Transverse colon (tissue), 4 donors: ENCODE measurements at regions not wholly inside any gene's neighbourhood (a gene's known extent, or its start where the extent isn't known, plus 50 kb on each side); places are given as distances from the start of the nearest gene placed in this dataset.
"Not testable (repeated sequence)": the region's sequence is repeated elsewhere in the genome, so short reads cannot be mapped to it uniquely, and the experiment has no call there.

Source experiments
- DNase-seq: peaks from one replicate; pipeline ENCODE4 v3.0.0-alpha.2; 2019
- H3K27ac ChIP-seq, 4 donors: fragments of 200-600 bp; sonication (generic); 2 replicates each; pipeline ENCODE4 v1.5.1; 2016 to 2018; ENCODE audit warnings: inconsistent platforms in 4 of 4
- H3K27me3 ChIP-seq: fragments of 200-600 bp; sonication (generic); 2 replicates; pipeline ENCODE4 v1.5.1; 2017; ENCODE audit warnings: inconsistent platforms
- H3K36me3 ChIP-seq, 4 donors: fragments of 200-600 bp; sonication (generic); 2 replicates each; pipeline ENCODE4 v1.5.1; 2017 to 2019; ENCODE audit warnings: inconsistent platforms in 4 of 4
- H3K4me1 ChIP-seq, 4 donors: fragments of 200-600 bp; sonication (generic); 2 replicates each; pipeline ENCODE4 v1.5.1; 2017 to 2020; ENCODE audit warnings: inconsistent platforms in 4 of 4
- H3K4me3 ChIP-seq, 4 donors: fragments of 200-600 bp; sonication (generic); 1 replicate in 1 of 4; 2 replicates in 3 of 4; pipeline versions ENCODE4 v1.5.1 to v1.6.1; 2017 to 2019; ENCODE audit warnings: inconsistent platforms in 4 of 4
- H3K9me3 ChIP-seq, 2 donors: fragments of 200-600 bp; sonication (generic); 2 replicates each; pipeline ENCODE4 v1.5.1; 2017 to 2019; ENCODE audit warnings: inconsistent platforms in 2 of 2
- CTCF ChIP-seq, 5 experiments: fragments of 200-600 bp in 3 of 5; fragments of 450-650 bp in 2 of 5; sonication (generic) in 3 of 5; IDR thresholded peaks; 1 replicate in 2 of 5; 2 replicates in 3 of 5; pipeline ENCODE4 v1.5.1; 2016 to 2017; ENCODE audit warnings: antibody characterized with exemption in 5 of 5, inconsistent platforms in 3 of 5, mild to moderate bottlenecking in 2 of 5, moderate library complexity in 1 of 5
- EP300 ChIP-seq: sonication (generic); formaldehyde crosslinking; IDR thresholded peaks from one replicate; pipeline ENCODE4 v1.6.1; 2017; ENCODE audit warnings: antibody characterized with exemption, low read depth
- POLR2A ChIP-seq: fragments of 450-650 bp; IDR thresholded peaks from one replicate; pipeline ENCODE4 v1.6.1; 2016; ENCODE audit warnings: antibody characterized with exemption, mild to moderate bottlenecking, moderate library complexity
- POLR2AphosphoS5 ChIP-seq, 3 donors: sonication (generic); formaldehyde crosslinking; IDR thresholded peaks; one replicate each; pipeline ENCODE4 v1.6.1; 2016; ENCODE audit warnings: antibody characterized with exemption in 3 of 3
- WGBS, 2 donors: methylation state at CpG; one replicate each; pipeline ENCODE4 v1.1.5; 2018; ENCODE audit warnings: low coverage in 1 of 2; 5-methylcytosine and 5-hydroxymethylcytosine counted together
- in situ Hi-C, 4 donors: fragments of 200-750 bp; cut with MboI; loops; one replicate each; pipeline versions ENCODE4 v1.15.0 to v1.15.1; 2017; ENCODE audit warnings: low sequenced_read_pairs in 3 of 4, low pct_ligation_motif_present in 1 of 4, low pct_unique_long_range_greater_than_20kb in 1 of 4
- intact Hi-C: fragments of 100-400 bp; cut with DNase I; formaldehyde crosslinking; loops from one replicate; pipeline ENCODE4 v1.15.1; 2023; ENCODE audit warnings: low total_unique reads

GRCh38 chr2:35973132-35973736, 382.3 kb upstream of the CRIM1 start:
- Histone ChIP-seq H3K4me1 (no peaks in the 10 kb centered on the region), H3K27ac (no peak overlapping the region), H3K27me3 (no peaks in the 10 kb centered on the region), H3K4me3 (no peak overlapping the region), H3K36me3 (no peaks in the 10 kb centered on the region), H3K9me3 (no peaks in the 10 kb centered on the region)
- in situ Hi-C loops = no loop called here
- intact Hi-C loops = no loop called here
- TF ChIP-seq POLR2A (no peak), CTCF (IDR thresholded peaks at IDR 0.05) (peak; percentile 30 to 44 (median 39))
- DNase-seq = no peak
- WGBS, 2 donors = 29 to 38% methylated on average over 1 of the region's 1 CpG

GRCh38 chr2:35963824-35964223, 391.8 kb upstream of the CRIM1 start:
- no peak overlapping the region for H3K27ac ChIP-seq
- TF ChIP-seq EP300 (no peak), POLR2A (no peak), POLR2AphosphoS5 (IDR thresholded peaks at IDR 0.05) (no peak)
- no peak for DNase-seq
- H3K4me3 ChIP-seq = no peak overlapping the region
- intact Hi-C loops = no loop called here
- no peaks in the 10 kb centered on the region for H3K9me3 ChIP-seq
- 77 to 81% methylated on average over 3 of the region's 3 CpGs for whole genome bisulfite sequencing, 2 donors
- H3K36me3 ChIP-seq = no peaks in the 10 kb centered on the region
- in situ Hi-C loops = no loop called here
- H3K4me1 ChIP-seq = no peaks in the 10 kb centered on the region
- no peaks in the 10 kb centered on the region for H3K27me3 ChIP-seq

- TF ChIP-seq CTCF (IDR thresholded peaks at IDR 0.05) = no peak
- no peak for TF ChIP-seq EP300
- TF ChIP-seq POLR2AphosphoS5 (IDR thresholded peaks at IDR 0.05) = no peak
- no peak for TF ChIP-seq POLR2A
- in situ Hi-C loops = no loop called here
- no peak for DNase-seq
- Histone ChIP-seq H3K4me3 (no peak overlapping the region), H3K36me3 (no peaks in the 10 kb centered on the region), H3K27ac (no peak overlapping the region), H3K4me1 (no peaks in the 10 kb centered on the region), H3K9me3 (no peaks in the 10 kb centered on the region), H3K27me3 (no peaks in the 10 kb centered on the region)
- intact Hi-C loops = no loop called here
- 86% methylated on average over 2 of the region's 2 CpGs for WGBS, 2 donors
These were observed 392.2 kb upstream of the CRIM1 start for GRCh38 chr2:35963357-35963756.

- TF ChIP-seq POLR2AphosphoS5 (IDR thresholded peaks at IDR 0.05) (no peak), EP300 (no peak), CTCF (IDR thresholded peaks at IDR 0.05) (no peak), POLR2A (no peak)
- WGBS, 2 donors = 88 to 92% methylated on average over 4 of the region's 4 CpGs
- in situ Hi-C loops (no loop called here), intact Hi-C loops (no loop called here)
- DNase-seq = no peak
- no peak overlapping the region for H3K4me3 ChIP-seq
- no peaks in the 10 kb centered on the region for H3K27me3 ChIP-seq
- no peaks in the 10 kb centered on the region for H3K36me3 ChIP-seq
- no peak overlapping the region for H3K27ac ChIP-seq
- no peaks in the 10 kb centered on the region for H3K4me1 ChIP-seq
- no peaks in the 10 kb centered on the region for H3K9me3 ChIP-seq
These were observed 392.9 kb upstream of the CRIM1 start for GRCh38 chr2:35962585-35963146.

- 33 to 79% methylated on average over 1 of the region's 1 CpG for WGBS, 2 donors
- Histone ChIP-seq H3K27ac (no peak overlapping the region), H3K27me3 (no peaks in the 10 kb centered on the region), H3K4me1 (no peaks in the 10 kb centered on the region), H3K9me3 (no peaks in the 10 kb centered on the region), H3K4me3 (no peak overlapping the region), H3K36me3 (no peaks in the 10 kb centered on the region)
- intact Hi-C loops = no loop called here
- in situ Hi-C loops = no loop called here
- no peak for DNase-seq
- TF ChIP-seq POLR2A = no peak
- TF ChIP-seq POLR2AphosphoS5 (IDR thresholded peaks at IDR 0.05) = no peak
These were observed 395.0 kb upstream of the CRIM1 start for GRCh38 chr2:35960596-35960995.

- H3K9me3 ChIP-seq, H3K4me1 ChIP-seq, DNase-seq, H3K27ac ChIP-seq, H3K36me3 ChIP-seq, H3K27me3 ChIP-seq, intact Hi-C loops, in situ Hi-C loops, H3K4me3 ChIP-seq: not testable (repeated sequence)
- 84 to 91% methylated on average over 10 of the region's 10 CpGs for WGBS, 2 donors
These were observed 398.5 kb upstream of the CRIM1 start for GRCh38 chr2:35957053-35957452.
